GM12878 (cell line): ENCODE measurements at regions not wholly inside any gene's neighbourhood (a gene's known extent, or its start where the extent isn't known, plus 50 kb on each side); places are given as distances from the start of the nearest gene placed in this dataset.

Source experiments
- ATAC-seq: fragments of 200-7000 bp; cut with Tn5 transposase; 3 replicates; pipeline ENCODE4 v1.9.1; 2020; ENCODE audit warnings: mild to moderate bottlenecking, moderate library complexity
- BruUV-seq: library from RNA; stranded (reverse); fragments of 400-500 nt; replicated peaks from 2 replicates; lab custom pipeline; 2021; lab: Mats Ljungman, UMichigan
- CTCF ChIA-PET: fragments of 300-600 bp; sonication (Branson Sonifier 250); formaldehyde crosslinking; extraction: SDS; loops from one replicate; lab custom pipeline; 2021; ENCODE audit warnings: inconsistent platforms; lab: Yijun Ruan, JAX
- POLR2A ChIA-PET: fragments of 350-600 bp; formaldehyde crosslinking; extraction: SDS; loops from one replicate; lab custom pipeline; 2021; ENCODE audit warnings: inconsistent platforms; lab: Charles Lee
- RAD21 ChIA-PET: fragments of 300-600 bp; sonication (Branson Sonifier 250); formaldehyde crosslinking; loops from one replicate; lab custom pipeline; 2023; ENCODE audit warnings: antibody characterized with exemption; ENCODE audit not compliant: unreplicated experiment; lab: Charles Lee
- SMC1A ChIA-PET: fragments of 300-600 bp; sonication (Branson Sonifier 250); formaldehyde crosslinking; loops from one replicate; lab custom pipeline; 2023; ENCODE audit not compliant: unreplicated experiment, uncharacterized antibody; lab: Charles Lee
- DNase-seq: peaks from one replicate; pipeline ENCODE4 v3.0.0-alpha.2; 2011; ENCODE audit warnings: low read depth, low spot score
- FAIRE-seq: peaks from 3 replicates; lab custom pipeline; 2011; peaks lifted over from hg19 to GRCh38; lab: Jason Lieb, UNC
- H2AFZ ChIP-seq: 2 replicates; pipeline ENCODE4 v1.6.0; 2011; ENCODE audit warnings: low read depth, low read length, control low read depth; ENCODE audit not compliant: control insufficient read depth
- H3K27ac ChIP-seq: 2 replicates; pipeline ENCODE4 v1.5.1; 2011; ENCODE audit warnings: control low read depth; ENCODE audit not compliant: control insufficient read depth, insufficient read depth
- H3K27me3 ChIP-seq, 2 experiments: replicated peaks in 1 of 2; 2 replicates each; pipeline versions ENCODE4 v1.6.0 to v1.6.1; 2011; ENCODE audit warnings: low read length in 1 of 2; ENCODE audit not compliant: control insufficient read depth in 2 of 2, insufficient read depth in 2 of 2
- H3K36me3 ChIP-seq, 2 experiments: 2 replicates each; pipeline ENCODE4 v1.5.1; 2011; ENCODE audit warnings: low read length in 1 of 2; ENCODE audit not compliant: control insufficient read depth in 2 of 2, insufficient read depth in 2 of 2
- H3K4me1 ChIP-seq: 2 replicates; pipeline ENCODE4 v1.6.1; 2011; ENCODE audit warnings: mild to moderate bottlenecking, low read length, moderate library complexity, mixed read lengths; ENCODE audit not compliant: control insufficient read depth, insufficient read depth
- H3K4me2 ChIP-seq: 2 replicates; pipeline ENCODE4 v1.6.0; 2011; ENCODE audit warnings: control low read depth; ENCODE audit not compliant: control insufficient read depth, insufficient read depth
- H3K4me3 ChIP-seq: fragments of 200-600 bp; sonication (generic); 2 replicates; pipeline ENCODE4 v1.5.1; 2016
- H3K79me2 ChIP-seq: 2 replicates; pipeline ENCODE4 v1.6.0; 2011; ENCODE audit warnings: low read length; ENCODE audit not compliant: control insufficient read depth, insufficient read depth
- H3K9ac ChIP-seq: 2 replicates; pipeline ENCODE4 v1.8.0; 2011; ENCODE audit warnings: low read length, control low read depth, mixed read lengths; ENCODE audit not compliant: control insufficient read depth, insufficient read depth
- H3K9me3 ChIP-seq: replicated peaks from 3 replicates; pipeline ENCODE4 v1.5.1; 2011; ENCODE audit warnings: mild to moderate bottlenecking, low read length; ENCODE audit not compliant: control insufficient read depth, insufficient read depth
- H4K20me1 ChIP-seq: 2 replicates; pipeline ENCODE4 v1.6.0; 2011; ENCODE audit not compliant: control insufficient read depth, insufficient read depth
- ASH2L ChIP-seq: fragments of 300-600, 200-600 bp; sonication (generic); IDR thresholded peaks from 2 replicates; pipeline ENCODE4 v1.6.1; 2017; ENCODE audit warnings: low read depth, mild to moderate bottlenecking, borderline replicate concordance
- BCLAF1 ChIP-seq: fragments of 450-650 bp; IDR thresholded peaks from 2 replicates; pipeline ENCODE4 v1.6.1; 2017; ENCODE audit warnings: antibody characterized with exemption, mild to moderate bottlenecking, moderate library complexity
- BRCA1 ChIP-seq: IDR thresholded peaks from 2 replicates; pipeline ENCODE4 v1.6.1; 2011; ENCODE audit warnings: low read depth, low read length, improper control_type of control experiment
- EGR1 ChIP-seq, 2 experiments: IDR thresholded peaks; 1 replicate in 1 of 2; 2 replicates in 1 of 2; pipeline ENCODE4 v1.6.1; 2011 to 2012; ENCODE audit warnings: low read depth in 2 of 2, low read length in 2 of 2, borderline replicate concordance in 1 of 2, mild to moderate bottlenecking in 1 of 2, moderate library complexity in 1 of 2
- EZH2 ChIP-seq: IDR thresholded peaks from 2 replicates; pipeline ENCODE4 v1.6.1; 2012; ENCODE audit warnings: low read depth, mild to moderate bottlenecking, control low read depth, inconsistent platforms, low read length, borderline replicate concordance; ENCODE audit not compliant: control insufficient read depth
- HDAC2 ChIP-seq: fragments of 200-600 bp; sonication (generic); IDR thresholded peaks from 2 replicates; pipeline ENCODE4 v1.6.1; 2017
- KLF5 ChIP-seq: fragments of 450-650 bp; IDR thresholded peaks from 2 replicates; pipeline ENCODE4 v1.6.1; 2014; ENCODE audit warnings: mild to moderate bottlenecking; ENCODE audit not compliant: partially characterized antibody
- MTA2 ChIP-seq: fragments of 450-650 bp; IDR thresholded peaks from 2 replicates; pipeline ENCODE4 v1.6.1; 2016; ENCODE audit warnings: low read depth, mild to moderate bottlenecking, moderate library complexity
- RB1 ChIP-seq: fragments of 450-650 bp; formaldehyde crosslinking; IDR thresholded peaks from 2 replicates; pipeline ENCODE4 v1.6.1; 2017; ENCODE audit warnings: mild to moderate bottlenecking, borderline replicate concordance
- RELA ChIP-seq: fragments of 450-650 bp; IDR thresholded peaks from 2 replicates; pipeline ENCODE4 v1.8.0; 2014; ENCODE audit warnings: borderline replicate concordance; ENCODE audit not compliant: partially characterized antibody
- REST ChIP-seq: IDR thresholded peaks from 2 replicates; pipeline ENCODE4 v1.6.1; 2012; ENCODE audit warnings: mild to moderate bottlenecking, low read depth, low read length
- USF1 ChIP-seq: IDR thresholded peaks from 2 replicates; pipeline ENCODE4 v1.6.1; 2011; ENCODE audit warnings: borderline replicate concordance, low read depth, mild to moderate bottlenecking, moderate library complexity, mixed read lengths, low read length; ENCODE audit not compliant: insufficient read depth; ENCODE audit errors: extremely low read length
- ZNF687 ChIP-seq: fragments of 450-650 bp; IDR thresholded peaks from 2 replicates; pipeline ENCODE4 v1.6.1; 2017; ENCODE audit warnings: mild to moderate bottlenecking, moderate library complexity
- WGBS: methylation state at CpG from one replicate; pipeline ENCODE4 v1.1.6; 2016; ENCODE audit warnings: low lambda C conversion rate; ENCODE audit not compliant: insufficient replicate concordance, insufficient coverage; ENCODE audit errors: missing lambda C conversion rate; 5-methylcytosine and 5-hydroxymethylcytosine counted together
- in situ Hi-C: fragments of 300-500 bp; cut with MboI; formaldehyde crosslinking; loops from 9 replicates; pipeline ENCODE4 v1.14.3; 2018; ENCODE audit warnings: mixed read lengths
- intact Hi-C: fragments of 100-400 bp; cut with micrococcal nuclease; formaldehyde crosslinking; loops from one replicate; pipeline ENCODE4 v1.14.2; 2022; ENCODE audit not compliant: unreplicated experiment

GRCh38 chr9:90970608-90971007, 169.0 kb downstream of the SYK start:
- Histone ChIP-seq H3K36me3 (no peaks in the 10 kb centered on the region), H3K9ac (no peak overlapping the region), H3K9me3 (no peaks in the 10 kb centered on the region), H3K4me1 (peaks cover 13% of the 10 kb centered on the region), H3K79me2 (no peaks in the 10 kb centered on the region), H3K27me3 (no peaks in the 10 kb centered on the region; a peak in 2 of 4 replicates), H2AFZ (no peak overlapping the region), H3K27ac (no peak overlapping the region), H3K4me2 (no peak overlapping the region), H4K20me1 (no peaks in the 10 kb centered on the region), H3K4me3 (no peak overlapping the region)
- no peak for DNase-seq
- intact Hi-C loops (no loop called here), in situ Hi-C loops (no loop called here)
- FAIRE-seq: no peak
- no TSS peak for BruUV-seq
- POLR2A ChIA-PET: no interaction called here
- SMC1A ChIA-PET: no interaction called here
- CTCF ChIA-PET: no interaction called here
- no peak for ATAC-seq
- RAD21 ChIA-PET: no interaction called here
- 42% methylated on average over 9 of the region's 9 CpGs for WGBS
- TF ChIP-seq ASH2L (no peak), RELA (no peak), BRCA1 (no peak), EGR1 (IDR thresholded peaks at IDR 0.05; ENCODE audit: borderline replicate concordance in 1 of 2, low read depth in 2 of 2, low read length in 2 of 2) (no peak), BCLAF1 (no peak), USF1 (no peak), ZNF687 (no peak), REST (no peak), HDAC2 (no peak), RB1 (no peak), EZH2 (no peak), KLF5 (no peak), MTA2 (no peak)
